ENCODE measurements at regions not wholly inside any gene's neighbourhood (a gene's known extent, or its start where the extent isn't known, plus 50 kb on each side); places are given as distances from the start of the nearest gene placed in this dataset.
A peak's percentile ranks its signal among the peaks of the same experiment; 100 is the strongest.

DNA sequence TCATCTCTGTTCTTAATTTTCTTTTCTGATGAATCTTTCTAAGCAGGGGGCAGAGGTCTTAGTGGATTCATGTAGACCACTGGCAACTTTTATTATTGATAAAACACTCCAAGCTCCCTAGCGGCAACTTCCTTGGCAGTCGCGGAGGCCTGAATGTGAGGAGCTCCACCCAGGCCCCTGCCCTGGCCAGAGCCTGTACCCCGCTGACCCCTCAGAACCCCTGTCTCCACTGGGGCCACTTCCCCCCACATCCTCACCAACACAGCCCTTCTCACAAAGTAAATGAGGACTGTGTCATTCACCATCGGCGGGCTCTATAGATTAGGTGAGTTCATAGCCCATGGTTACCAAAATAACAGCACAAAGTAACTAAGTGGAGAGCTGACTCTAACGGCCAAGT is 111.6 kb downstream of the TPRA1 start:
- DNase-seq (ENCODE audit: low read depth), result no peak
- H3K4me3 ChIP-seq (ENCODE audit: low read depth, low read length), result no peak overlapping the region
- TF ChIP-seq, protein P1, sequence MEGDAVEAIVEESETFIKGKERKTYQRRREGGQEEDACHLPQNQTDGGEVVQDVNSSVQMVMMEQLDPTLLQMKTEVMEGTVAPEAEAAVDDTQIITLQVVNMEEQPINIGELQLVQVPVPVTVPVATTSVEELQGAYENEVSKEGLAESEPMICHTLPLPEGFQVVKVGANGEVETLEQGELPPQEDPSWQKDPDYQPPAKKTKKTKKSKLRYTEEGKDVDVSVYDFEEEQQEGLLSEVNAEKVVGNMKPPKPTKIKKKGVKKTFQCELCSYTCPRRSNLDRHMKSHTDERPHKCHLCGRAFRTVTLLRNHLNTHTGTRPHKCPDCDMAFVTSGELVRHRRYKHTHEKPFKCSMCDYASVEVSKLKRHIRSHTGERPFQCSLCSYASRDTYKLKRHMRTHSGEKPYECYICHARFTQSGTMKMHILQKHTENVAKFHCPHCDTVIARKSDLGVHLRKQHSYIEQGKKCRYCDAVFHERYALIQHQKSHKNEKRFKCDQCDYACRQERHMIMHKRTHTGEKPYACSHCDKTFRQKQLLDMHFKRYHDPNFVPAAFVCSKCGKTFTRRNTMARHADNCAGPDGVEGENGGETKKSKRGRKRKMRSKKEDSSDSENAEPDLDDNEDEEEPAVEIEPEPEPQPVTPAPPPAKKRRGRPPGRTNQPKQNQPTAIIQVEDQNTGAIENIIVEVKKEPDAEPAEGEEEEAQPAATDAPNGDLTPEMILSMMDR (conservative IDR thresholded peaks at IDR 0.05; ENCODE audit: low read depth, low read length), result no peak

DNA sequence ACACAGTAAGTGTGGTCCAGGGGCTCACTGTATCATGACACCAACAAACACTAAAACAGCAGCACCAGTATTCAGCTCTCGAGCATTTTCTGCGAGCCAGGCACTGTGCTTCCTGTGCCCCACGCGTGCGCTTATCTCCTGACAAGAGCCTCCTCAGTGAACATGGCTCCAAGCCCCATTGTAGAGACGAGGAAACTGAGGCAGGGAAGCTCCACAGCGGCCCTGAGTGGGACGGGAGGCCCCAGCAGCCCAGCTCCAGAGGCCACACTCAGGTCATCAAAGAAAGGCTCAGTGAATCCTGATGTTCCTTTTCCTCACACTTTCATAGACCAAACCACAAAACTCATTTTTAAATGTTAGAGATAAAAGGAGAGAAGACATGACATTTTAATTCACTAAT is 113.1 kb downstream of the TPRA1 start:
- no peak for DNase-seq (ENCODE audit: low read depth)
- TF ChIP-seq, protein P1 (conservative IDR thresholded peaks at IDR 0.05; ENCODE audit: low read depth, low read length), result no peak
- H3K4me3 ChIP-seq (ENCODE audit: low read depth, low read length), result no peak overlapping the region

DNA sequence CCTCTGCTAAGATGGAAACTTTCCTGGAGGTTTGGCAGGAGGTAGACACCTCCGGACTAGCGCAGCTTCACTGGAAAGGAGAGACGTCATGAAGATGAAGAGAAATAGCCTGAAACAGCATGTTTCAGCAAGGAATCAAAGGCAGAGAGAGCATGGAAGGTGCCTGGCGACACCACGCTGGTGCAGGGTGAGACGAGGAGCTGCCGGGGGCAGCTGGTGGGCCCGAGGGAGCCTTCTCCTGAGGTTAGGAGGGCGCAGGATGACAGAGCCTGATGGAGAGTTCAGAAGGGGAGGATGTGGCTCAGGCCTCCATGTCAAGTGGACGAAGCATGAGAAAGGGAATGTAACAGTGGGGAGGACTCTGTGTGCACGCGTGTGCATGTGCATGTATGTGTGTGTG is 113.6 kb downstream of the TPRA1 start:
- TF ChIP-seq, protein P1 (conservative IDR thresholded peaks at IDR 0.05; ENCODE audit: low read depth, low read length), result no peak
- no peak for DNase-seq (ENCODE audit: low read depth)
- H3K4me3 ChIP-seq (ENCODE audit: low read depth, low read length), result no peak overlapping the region

DNA sequence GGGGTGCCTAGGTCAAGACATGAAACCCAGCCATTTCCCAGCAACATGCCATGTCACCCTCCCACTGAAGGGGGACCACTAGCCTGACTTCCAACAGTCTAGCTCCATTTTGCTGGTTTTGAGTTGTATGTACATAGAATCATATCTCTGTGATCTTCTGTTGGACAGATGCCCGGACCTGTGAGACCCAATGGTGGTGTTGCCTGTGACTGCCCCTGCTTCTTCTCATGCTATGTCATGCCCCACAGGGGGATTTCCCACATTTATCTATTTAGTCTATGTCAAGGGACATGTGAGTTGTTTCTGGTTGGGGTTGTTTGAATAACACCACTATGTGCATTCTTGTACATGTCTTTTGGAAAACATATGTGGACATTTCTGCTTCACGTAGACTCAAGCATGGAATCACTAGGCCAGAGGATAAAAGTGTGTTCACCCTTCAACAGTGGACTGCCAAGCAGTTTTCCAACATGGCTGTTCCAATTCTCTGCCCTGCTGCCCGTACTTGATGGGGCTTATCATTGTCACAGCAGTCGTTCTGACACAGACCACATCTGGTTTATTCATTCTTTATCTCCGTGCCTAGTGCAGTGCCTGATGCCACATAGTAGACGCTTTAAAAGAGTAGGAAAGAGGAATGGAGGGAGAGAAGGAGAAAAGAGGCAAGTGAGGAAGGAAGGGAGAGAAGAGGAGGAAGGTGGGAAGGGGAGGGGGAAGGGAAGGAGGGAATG is 114.4 kb downstream of the TPRA1 start:
- TF ChIP-seq, protein P1 (conservative IDR thresholded peaks at IDR 0.05; ENCODE audit: low read depth, low read length), result no peak
- DNase-seq (ENCODE audit: low read depth), result no peak
- no peak overlapping the region for H3K4me3 ChIP-seq (ENCODE audit: low read depth, low read length)

DNA sequence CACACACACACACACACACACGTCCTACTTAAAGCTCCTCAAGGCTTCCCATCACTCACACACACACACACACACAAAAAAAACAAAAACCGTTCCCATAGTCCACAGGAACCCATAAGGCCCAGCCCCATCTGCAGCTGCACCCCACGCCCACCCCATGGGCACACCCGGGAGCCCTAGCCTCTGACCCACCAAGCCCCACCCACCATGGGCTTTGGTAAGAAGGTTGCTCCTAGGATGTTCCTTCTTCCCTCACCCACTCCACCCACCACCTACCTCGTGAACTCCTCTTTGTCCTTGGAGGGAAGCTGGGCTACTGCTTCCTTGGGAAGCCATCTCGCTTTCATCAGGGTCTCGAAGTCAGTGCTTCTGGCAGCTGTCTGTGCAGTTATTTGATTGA is 115.1 kb downstream of the TPRA1 start:
- TF ChIP-seq, protein P1 (conservative IDR thresholded peaks at IDR 0.05; ENCODE audit: low read depth, low read length), result no peak
- DNase-seq (ENCODE audit: low read depth), result no peak
- no peak overlapping the region for H3K4me3 ChIP-seq (ENCODE audit: low read depth, low read length)

DNA sequence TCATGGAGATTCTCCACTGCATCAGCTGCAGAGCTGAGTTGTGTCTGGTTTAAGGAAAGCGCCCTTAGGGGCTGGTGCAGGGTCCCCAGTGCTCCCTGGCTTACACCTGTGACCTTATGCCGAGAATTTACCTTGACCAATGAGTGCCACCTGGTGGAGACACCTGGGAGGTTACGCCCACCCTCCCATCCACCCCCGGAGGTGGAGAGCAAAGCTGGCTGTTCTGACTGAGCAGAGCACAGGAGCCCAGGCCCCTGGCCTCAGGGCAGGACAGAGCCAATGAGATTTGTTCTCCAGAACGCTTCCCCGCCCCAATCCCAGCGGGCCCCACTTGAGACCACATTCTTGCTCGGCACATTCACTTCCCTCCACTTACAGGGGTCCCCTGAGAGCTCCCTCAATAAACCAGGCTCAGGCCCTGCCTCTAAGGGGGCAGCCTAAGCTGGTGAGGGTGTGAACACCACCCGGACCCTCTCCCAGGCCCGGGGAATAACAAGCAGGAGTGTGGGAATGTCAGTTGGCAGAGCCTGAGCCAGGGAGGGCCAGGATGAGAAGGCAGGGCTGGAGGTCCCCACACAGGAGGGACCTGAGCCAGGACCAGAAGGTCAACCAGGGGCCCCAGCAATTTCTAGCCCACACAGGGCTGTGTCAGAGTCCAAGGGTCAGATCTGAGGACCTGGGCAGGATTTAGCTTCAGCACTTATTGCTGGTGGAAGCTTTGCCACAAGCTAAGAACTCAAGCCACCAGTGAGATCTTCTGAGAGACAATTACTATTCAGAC is 117.1 kb downstream of the TPRA1 start:
- TF ChIP-seq, protein P1 (conservative IDR thresholded peaks at IDR 0.05; ENCODE audit: low read depth, low read length), result peak; percentile 21
- DNase-seq (ENCODE audit: low read depth), result no peak
- H3K4me3 ChIP-seq (ENCODE audit: low read depth, low read length), result no peak overlapping the region

Data from choroid plexus epithelial cell (primary cell).